Thyroid gland (tissue), 4 donors: ENCODE measurements at regions not wholly inside any gene's neighbourhood (a gene's known extent, or its start where the extent isn't known, plus 50 kb on each side); places are given as distances from the start of the nearest gene placed in this dataset.

Experiments
- CTCF ChIP-seq, 6 experiments: fragments of 200-600 bp in 3 of 6; fragments of 450-650 bp in 3 of 6; sonication (generic) in 3 of 6; IDR thresholded peaks; one replicate each; pipeline ENCODE4 v1.5.1; 2016 to 2019; ENCODE audit warnings: antibody characterized with exemption in 6 of 6, mild to moderate bottlenecking in 2 of 6, inconsistent platforms in 1 of 6, moderate library complexity in 1 of 6
- POLR2A ChIP-seq, 2 donors: fragments of 450-650 bp; IDR thresholded peaks; one replicate each; pipeline ENCODE4 v1.6.1; 2017; ENCODE audit warnings: antibody characterized with exemption in 2 of 2, mild to moderate bottlenecking in 2 of 2, moderate library complexity in 1 of 2

GRCh38 chr17:70024253-70024652, 50.8 kb upstream of the KCNJ16 start:
- no peak for TF ChIP-seq POLR2A (IDR thresholded peaks at IDR 0.05)
- no peak for TF ChIP-seq CTCF (IDR thresholded peaks at IDR 0.05)
